ENCODE measurements at regions not wholly inside any gene's neighbourhood (a gene's known extent, or its start where the extent isn't known, plus 50 kb on each side); places are given as distances from the start of the nearest gene placed in this dataset.
A peak's percentile ranks its signal among the peaks of the same experiment; 100 is the strongest.
"Not testable (repeated sequence)": the region's sequence is repeated elsewhere in the genome, so short reads cannot be mapped to it uniquely, and the experiment has no call there.

DNA sequence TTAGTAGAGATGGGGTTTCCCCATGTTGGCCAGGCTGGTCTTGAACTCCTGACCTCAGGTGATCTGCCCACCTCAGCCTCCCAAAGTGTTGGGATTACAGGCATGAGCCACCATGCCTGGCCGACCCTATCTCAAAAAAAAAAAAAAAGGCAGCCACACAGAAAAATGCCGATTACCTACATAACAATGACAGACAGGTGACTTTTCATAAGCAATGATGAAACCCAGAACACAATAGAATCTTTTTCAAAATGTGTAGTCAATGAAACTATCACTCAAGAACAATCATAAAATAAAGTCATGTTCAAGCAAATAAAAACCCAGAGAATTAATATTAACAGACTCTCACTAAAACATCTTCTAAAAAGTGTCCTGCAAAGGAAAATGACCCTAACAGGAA, 135.6 kb upstream of the MVB12B start:
- not testable (repeated sequence) for DNase-seq

- DNase-seq, result no peak
Observed at GRCh38 chr9:126198854-126199253, 127.8 kb upstream of the MVB12B start.

DNA sequence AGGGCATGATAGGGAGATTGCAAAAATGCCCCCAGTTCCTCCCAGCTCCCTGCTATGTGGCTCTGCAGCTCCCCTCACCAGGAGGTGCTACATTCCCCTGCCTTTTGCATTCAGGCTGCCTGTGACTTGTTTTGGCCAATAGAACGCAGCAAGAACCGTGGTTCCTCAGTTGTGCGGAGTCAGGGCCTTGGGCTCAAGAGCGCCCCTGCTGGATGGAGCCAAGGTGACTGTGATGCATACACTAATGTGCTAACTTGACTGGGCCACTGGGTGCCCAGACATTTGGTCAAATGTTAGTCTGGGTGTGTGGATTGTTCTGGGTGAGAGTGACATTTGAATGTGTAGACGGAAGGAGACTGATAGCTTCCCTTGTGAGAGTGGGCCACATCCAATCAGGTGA, 123.3 kb upstream of the MVB12B start:
- peak; percentile 15 for DNase-seq

DNA sequence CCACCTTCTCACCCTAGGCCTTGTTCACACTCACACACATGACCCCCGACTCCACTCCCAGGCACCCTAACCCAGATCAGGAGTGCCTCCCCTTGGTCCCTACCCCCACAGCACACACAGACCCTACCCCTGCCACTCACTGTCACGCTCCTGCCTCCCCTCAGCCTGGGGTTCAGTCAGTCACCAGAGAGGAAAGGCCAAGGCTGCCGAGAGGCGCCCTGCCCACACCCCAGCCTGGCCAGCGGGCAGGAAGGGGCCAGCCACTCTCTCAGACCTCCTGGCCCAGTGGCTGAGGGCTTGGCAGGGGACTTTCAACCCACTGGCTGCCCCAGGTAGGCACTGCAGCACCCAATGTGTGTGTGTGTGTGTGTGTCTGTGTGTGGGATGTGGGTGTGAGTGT, 122.4 kb upstream of the MVB12B start:
- no peak for DNase-seq

- no peak for DNase-seq
Observed at GRCh38 chr9:126204708-126205225, 121.9 kb upstream of the MVB12B start.

- DNase-seq, result no peak
Observed at GRCh38 chr9:126205265-126205664, 121.4 kb upstream of the MVB12B start.

- no peak for DNase-seq
Observed at GRCh38 chr9:126205845-126206498, 120.7 kb upstream of the MVB12B start.

DNA sequence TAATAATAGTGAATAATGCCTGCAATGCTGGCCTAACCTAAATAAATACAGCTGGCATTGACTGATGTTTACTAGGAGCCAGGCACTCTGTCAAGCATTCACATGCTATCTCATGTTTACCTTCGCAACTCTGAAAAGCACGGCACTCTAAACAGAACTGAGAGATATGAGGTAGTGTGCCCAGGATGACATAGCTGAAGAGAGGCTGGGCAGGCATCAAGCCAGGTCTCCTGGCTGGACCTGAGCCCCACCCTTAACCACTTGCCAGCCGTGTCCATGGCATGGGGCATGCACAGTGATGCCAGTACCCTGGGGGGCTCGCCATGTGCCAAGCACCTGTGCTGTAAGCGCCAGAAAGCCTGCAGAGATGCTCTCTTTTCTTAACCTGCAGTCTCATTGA, 119.4 kb upstream of the MVB12B start:
- no peak for DNase-seq

GRCh38 chr9:126208216-126208758, 118.3 kb upstream of the MVB12B start:
- no peak for DNase-seq

GRCh38 chr9:126211441-126212074, 115.1 kb upstream of the MVB12B start:
- no peak for DNase-seq

DNA sequence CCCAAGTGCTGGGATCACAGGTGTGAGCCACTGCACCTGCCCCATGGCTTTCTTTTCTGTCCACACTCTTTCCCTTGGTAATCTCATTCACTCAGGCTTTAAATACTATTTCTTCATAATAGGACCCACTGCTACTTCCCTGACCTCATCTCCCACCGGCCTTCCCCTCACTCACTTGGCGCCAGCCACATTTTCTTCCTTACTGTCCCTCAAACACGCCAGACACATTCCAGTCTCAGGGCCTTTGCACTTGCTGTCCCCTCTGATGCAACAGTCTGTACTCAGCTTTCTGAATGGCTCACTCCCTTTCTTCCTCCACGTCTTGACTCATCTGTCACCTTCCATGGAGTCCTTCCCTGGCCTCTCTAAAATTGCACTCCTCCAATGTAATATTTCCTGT, 111.1 kb upstream of the MVB12B start:
- DNase-seq, result no peak

- DNase-seq, result no peak
Observed at GRCh38 chr9:126216826-126217225, 109.8 kb upstream of the MVB12B start.

- no peak for DNase-seq
Observed at GRCh38 chr9:126217250-126217653, 109.4 kb upstream of the MVB12B start.

DNA sequence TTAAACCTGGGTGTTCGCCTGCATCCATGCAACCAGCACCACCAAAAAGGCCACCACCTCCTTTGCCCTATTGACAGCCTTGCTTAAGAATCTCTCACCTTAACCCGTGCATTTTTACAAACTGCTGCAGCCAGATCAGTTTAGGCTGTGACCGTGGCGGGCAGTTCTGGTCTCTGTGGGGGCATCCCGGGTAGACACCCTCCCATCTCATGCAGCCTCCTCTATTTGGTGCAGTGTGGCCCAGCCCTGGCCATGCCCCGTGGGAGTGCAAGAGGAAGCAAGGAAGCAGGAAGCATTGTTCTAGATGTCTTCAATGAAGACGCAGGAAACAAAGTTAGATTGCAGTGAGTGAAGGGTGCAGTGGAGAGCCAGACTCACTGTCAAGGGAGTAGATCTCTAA, 108.8 kb upstream of the MVB12B start:
- no peak for DNase-seq

DNA sequence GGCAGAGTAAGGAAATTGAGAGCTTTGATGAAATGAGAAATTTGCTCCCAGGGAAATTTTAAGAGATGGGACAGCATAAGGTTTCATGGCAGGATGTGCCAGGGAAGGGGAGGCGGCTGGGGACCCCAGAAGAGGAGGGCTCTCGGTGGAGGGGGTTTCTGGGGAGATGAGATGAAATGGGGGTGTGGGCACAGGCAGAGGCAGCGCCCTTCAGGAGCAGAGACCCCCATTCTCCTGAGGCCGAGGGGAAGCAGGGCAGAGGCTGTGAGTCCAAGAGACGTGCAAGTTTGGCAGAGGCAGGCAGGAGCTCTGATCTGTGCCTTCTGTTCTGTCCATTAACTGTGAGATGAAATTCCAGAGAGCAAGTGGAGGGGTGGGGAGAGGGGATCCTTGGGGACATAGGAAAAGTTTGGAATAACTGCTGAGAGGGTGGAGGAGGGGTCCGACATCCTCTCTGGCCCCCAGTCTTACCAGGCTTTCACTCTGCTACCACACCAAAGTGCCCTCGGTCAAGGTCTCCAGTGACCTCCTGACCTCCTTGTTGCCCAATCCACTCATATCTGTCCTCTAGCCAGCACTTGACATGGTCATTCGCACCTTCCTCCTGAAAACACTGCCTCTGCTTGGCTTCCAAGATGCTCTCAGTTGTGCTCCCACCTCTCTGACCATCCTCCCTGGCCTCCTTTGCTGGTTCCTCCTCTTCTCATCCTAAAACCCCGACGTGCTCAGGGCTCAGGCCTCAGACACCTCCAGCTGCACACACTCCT, 108.1 kb upstream of the MVB12B start:
- DNase-seq, result no peak

- DNase-seq, result no peak
Observed at GRCh38 chr9:126219166-126219565, 107.5 kb upstream of the MVB12B start.

DNA sequence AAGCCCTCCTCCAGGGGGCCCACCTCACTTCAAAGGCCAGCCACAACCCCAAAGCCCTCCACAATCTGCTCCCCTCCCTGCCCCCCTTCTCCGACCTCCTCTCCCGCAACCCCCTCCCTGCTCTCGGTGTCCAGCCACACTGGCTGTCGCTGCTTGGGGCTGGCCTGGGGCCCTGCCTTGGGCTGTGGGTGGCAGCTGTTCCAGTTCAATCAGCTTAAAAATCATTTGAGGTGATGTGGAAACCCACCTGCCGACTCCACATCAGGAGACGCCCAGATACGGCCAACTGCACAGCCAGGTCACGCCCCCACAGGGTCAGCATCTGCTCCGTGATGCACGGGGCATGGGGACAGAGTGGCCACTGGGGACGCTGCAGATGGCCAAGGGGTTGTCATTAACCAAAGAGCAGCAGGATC, 107.0 kb upstream of the MVB12B start:
- no peak for DNase-seq

GRCh38 chr9:126221480-126221879, 105.1 kb upstream of the MVB12B start:
- DNase-seq, result no peak

DNA sequence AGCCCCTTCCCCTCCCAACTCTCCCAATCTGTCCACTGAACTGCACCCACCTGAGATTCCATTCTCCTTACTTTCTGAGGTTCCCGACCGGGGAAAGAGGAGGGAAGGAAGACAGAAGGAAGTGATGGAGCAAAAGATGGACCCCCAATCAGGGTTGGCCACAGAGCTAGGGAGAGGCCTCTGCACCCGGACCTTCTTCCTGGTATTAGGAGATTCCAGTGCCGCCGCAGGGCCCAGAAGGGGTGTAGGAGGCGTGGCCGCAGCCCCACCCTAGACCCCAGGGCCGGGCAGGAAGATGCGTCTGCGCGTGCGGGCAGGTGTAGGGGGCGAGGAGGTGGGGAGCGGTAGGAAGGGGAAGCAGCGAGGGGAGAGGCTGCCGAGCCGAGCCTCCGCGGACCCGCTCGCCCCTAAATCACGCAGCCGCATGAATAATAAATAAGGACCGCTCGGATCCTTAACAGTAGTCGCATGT, 104.2 kb upstream of the MVB12B start:
- no peak for DNase-seq

- no peak for DNase-seq
Observed at GRCh38 chr9:126222835-126223431, 103.7 kb upstream of the MVB12B start.

- no peak for DNase-seq
Observed at GRCh38 chr9:126223798-126224531, 102.7 kb upstream of the MVB12B start.
